Type B pancreatic cell (in vitro differentiated cells): ENCODE measurements at regions not wholly inside any gene's neighbourhood (a gene's known extent, or its start where the extent isn't known, plus 50 kb on each side); places are given as distances from the start of the nearest gene placed in this dataset.

Source experiments
- DNase-seq: peaks from one replicate; pipeline ENCODE4 v3.0.0; 2021; ENCODE audit warnings: mixed read lengths; ENCODE audit not compliant: unreplicated experiment; ENCODE audit errors: extremely low spot score
- H3K27ac Mint-ChIP-seq: 2 replicates; pipeline ENCODE4 v1.8.0; 2021; ENCODE audit warnings: mild to moderate bottlenecking, mixed read lengths
- H3K27me3 Mint-ChIP-seq: 2 replicates; pipeline ENCODE4 v1.8.0; 2021; ENCODE audit warnings: mixed read lengths
- H3K36me3 Mint-ChIP-seq: 2 replicates; pipeline ENCODE4 v1.8.0; 2021; ENCODE audit warnings: mixed read lengths
- H3K4me1 Mint-ChIP-seq: one replicate; pipeline ENCODE4 v1.8.0; 2021; ENCODE audit warnings: mixed read lengths; ENCODE audit not compliant: unreplicated experiment
- H3K4me3 Mint-ChIP-seq: 2 replicates; pipeline ENCODE4 v1.8.0; 2021; ENCODE audit warnings: mild to moderate bottlenecking, mixed read lengths
- H3K9me3 Mint-ChIP-seq: 2 replicates; pipeline ENCODE4 v1.8.0; 2021; ENCODE audit warnings: mixed read lengths
- CTCF ChIP-seq: fragments of 200-600 bp; sonication (generic); conservative IDR thresholded peaks from 2 replicates; pipeline ENCODE4 v1.5.0; 2021; ENCODE audit warnings: antibody characterized with exemption, mild to moderate bottlenecking

GRCh38 chr1:31503570-31503969, 72.7 kb upstream of the TINAGL1 start:
- no peak for TF ChIP-seq CTCF
- Mint-ChIP-seq H3K4me3 (no peak overlapping the region), H3K4me1 (no peaks in the 10 kb centered on the region), H3K27me3 (peaks cover 6% of the 10 kb centered on the region), H3K27ac (no peak overlapping the region), H3K9me3 (no peaks in the 10 kb centered on the region), H3K36me3 (no peaks in the 10 kb centered on the region)
- no peak for DNase-seq

GRCh38 chr1:31504001-31504400, 72.3 kb upstream of the TINAGL1 start:
- H3K27me3 Mint-ChIP-seq: peaks cover 6% of the 10 kb centered on the region
- DNase-seq: no peak
- TF ChIP-seq CTCF: no peak
- no peaks in the 10 kb centered on the region for H3K4me1 Mint-ChIP-seq
- H3K4me3 Mint-ChIP-seq: no peak overlapping the region
- H3K36me3 Mint-ChIP-seq: no peaks in the 10 kb centered on the region
- H3K9me3 Mint-ChIP-seq: no peaks in the 10 kb centered on the region
- H3K27ac Mint-ChIP-seq: no peak overlapping the region

GRCh38 chr1:31505911-31506497, 70.3 kb upstream of the TINAGL1 start:
- H3K4me1 Mint-ChIP-seq: peaks cover 9% of the 10 kb centered on the region
- no peak overlapping the region for H3K27ac Mint-ChIP-seq

GRCh38 chr1:31507221-31507620, 69.1 kb upstream of the TINAGL1 start:
- no peak overlapping the region for H3K4me3 Mint-ChIP-seq
- no peak overlapping the region for H3K27ac Mint-ChIP-seq
- TF ChIP-seq CTCF: no peak
- H3K9me3 Mint-ChIP-seq: peaks cover 5% of the 10 kb centered on the region
- peaks cover 14% of the 10 kb centered on the region for H3K4me1 Mint-ChIP-seq
- DNase-seq: no peak
- H3K36me3 Mint-ChIP-seq: no peaks in the 10 kb centered on the region
- peaks cover 6% of the 10 kb centered on the region for H3K27me3 Mint-ChIP-seq

More at GRCh38 chr1:31505911-31506497, 70.3 kb upstream of the TINAGL1 start:
- no peaks in the 10 kb centered on the region for H3K36me3 Mint-ChIP-seq
- no peak overlapping the region for H3K4me3 Mint-ChIP-seq
- DNase-seq: no peak
- H3K9me3 Mint-ChIP-seq: no peaks in the 10 kb centered on the region
- H3K27me3 Mint-ChIP-seq: peaks cover 6% of the 10 kb centered on the region
- no peak for TF ChIP-seq CTCF

- DNase-seq: no peak
- no peak overlapping the region for H3K27ac Mint-ChIP-seq
- H3K4me1 Mint-ChIP-seq: peaks cover 14% of the 10 kb centered on the region
- H3K9me3 Mint-ChIP-seq: peaks cover 5% of the 10 kb centered on the region
- H3K4me3 Mint-ChIP-seq: no peak overlapping the region
- H3K27me3 Mint-ChIP-seq: peaks cover 6% of the 10 kb centered on the region
- H3K36me3 Mint-ChIP-seq: no peaks in the 10 kb centered on the region
- TF ChIP-seq CTCF: no peak
Measured at GRCh38 chr1:31507676-31508530, 68.4 kb upstream of the TINAGL1 start.
